Esophagus muscularis mucosa (tissue), 4 donors: ENCODE measurements at regions not wholly inside any gene's neighbourhood (a gene's known extent, or its start where the extent isn't known, plus 50 kb on each side); places are given as distances from the start of the nearest gene placed in this dataset.

ENCODE experiments used
- EP300 ChIP-seq: sonication (generic); formaldehyde crosslinking; IDR thresholded peaks from one replicate; pipeline ENCODE4 v1.6.1; 2017; ENCODE audit warnings: antibody characterized with exemption
- POLR2A ChIP-seq: fragments of 450-650 bp; IDR thresholded peaks from one replicate; pipeline ENCODE4 v1.6.1; 2017; ENCODE audit warnings: antibody characterized with exemption, moderate library complexity, mild to moderate bottlenecking, low read depth
- TF ChIP-seq, protein P1 (sequence below), 3 experiments: fragments of 200-600 bp in 2 of 3; fragments of 450-650 bp in 1 of 3; sonication (generic) in 2 of 3; IDR thresholded peaks; one replicate each; pipeline ENCODE4 v1.5.1; 2017 to 2019; ENCODE audit warnings: antibody characterized with exemption in 3 of 3, mild to moderate bottlenecking in 2 of 3, moderate library complexity in 1 of 3

- no peak for TF ChIP-seq EP300
- TF ChIP-seq, protein P1, sequence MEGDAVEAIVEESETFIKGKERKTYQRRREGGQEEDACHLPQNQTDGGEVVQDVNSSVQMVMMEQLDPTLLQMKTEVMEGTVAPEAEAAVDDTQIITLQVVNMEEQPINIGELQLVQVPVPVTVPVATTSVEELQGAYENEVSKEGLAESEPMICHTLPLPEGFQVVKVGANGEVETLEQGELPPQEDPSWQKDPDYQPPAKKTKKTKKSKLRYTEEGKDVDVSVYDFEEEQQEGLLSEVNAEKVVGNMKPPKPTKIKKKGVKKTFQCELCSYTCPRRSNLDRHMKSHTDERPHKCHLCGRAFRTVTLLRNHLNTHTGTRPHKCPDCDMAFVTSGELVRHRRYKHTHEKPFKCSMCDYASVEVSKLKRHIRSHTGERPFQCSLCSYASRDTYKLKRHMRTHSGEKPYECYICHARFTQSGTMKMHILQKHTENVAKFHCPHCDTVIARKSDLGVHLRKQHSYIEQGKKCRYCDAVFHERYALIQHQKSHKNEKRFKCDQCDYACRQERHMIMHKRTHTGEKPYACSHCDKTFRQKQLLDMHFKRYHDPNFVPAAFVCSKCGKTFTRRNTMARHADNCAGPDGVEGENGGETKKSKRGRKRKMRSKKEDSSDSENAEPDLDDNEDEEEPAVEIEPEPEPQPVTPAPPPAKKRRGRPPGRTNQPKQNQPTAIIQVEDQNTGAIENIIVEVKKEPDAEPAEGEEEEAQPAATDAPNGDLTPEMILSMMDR (IDR thresholded peaks at IDR 0.05) = no peak
- no peak for TF ChIP-seq POLR2A
Measured at GRCh38 chr12:110972866-110973265, 52.5 kb upstream of the MYL2 start.
